HEK293 (cell line): ENCODE measurements at regions not wholly inside any gene's neighbourhood (a gene's known extent, or its start where the extent isn't known, plus 50 kb on each side); places are given as distances from the start of the nearest gene placed in this dataset.

Source experiments
- CTCF ChIA-PET: fragments of 350-600 bp; formaldehyde crosslinking; extraction: SDS; loops from one replicate; lab custom pipeline; 2021; ENCODE audit warnings: antibody characterized with exemption; lab: Yijun Ruan, JAX
- POLR2A ChIA-PET: fragments of 300-600 bp; formaldehyde crosslinking; extraction: SDS; loops from one replicate; lab custom pipeline; 2020; ENCODE audit warnings: antibody characterized with exemption, inconsistent platforms; lab: Yijun Ruan, JAX
- H3K27ac ChIP-seq: fragments of 200-500 bp; sonication (Bioruptor generic); 2 replicates; pipeline ENCODE4 v1.5.1; 2014; ENCODE audit warnings: low read depth, low read length, control low read depth, inconsistent platforms; ENCODE audit errors: extremely low read depth
- H3K36me3 ChIP-seq, 2 experiments: fragments of 200-500 bp in 1 of 2; sonication (Bioruptor generic) in 1 of 2; 1 replicate in 1 of 2; 2 replicates in 1 of 2; pipeline ENCODE4 v1.5.1; 2014 to 2017; ENCODE audit warnings: inconsistent platforms in 2 of 2, low read length in 2 of 2; ENCODE audit not compliant: control insufficient read depth in 2 of 2, insufficient read depth in 1 of 2
- H3K4me1 ChIP-seq: fragments of 200-500 bp; sonication (Bioruptor generic); 2 replicates; pipeline ENCODE4 v1.5.1; 2014; ENCODE audit warnings: mild to moderate bottlenecking, low read length, inconsistent platforms; ENCODE audit not compliant: control insufficient read depth, insufficient read depth
- H3K4me3 ChIP-seq: 2 replicates; pipeline ENCODE4 v1.5.1; 2011; ENCODE audit warnings: low read depth, mild to moderate bottlenecking, control low read depth, low read length, moderate library complexity
- H3K9me3 ChIP-seq: fragments of 200-500 bp; sonication (Bioruptor generic); 2 replicates; pipeline ENCODE4 v1.5.1; 2014; ENCODE audit warnings: low read depth, low read length, inconsistent platforms; ENCODE audit not compliant: control insufficient read depth, insufficient read depth
- BCL11A ChIP-seq: fragments of 450-650 bp; formaldehyde crosslinking; IDR thresholded peaks from 2 replicates; pipeline ENCODE4 v1.5.1; 2016; ENCODE audit warnings: low read depth, missing biosample characterization, missing genetic modification characterization
- KLF8 ChIP-seq: fragments of 450-650 bp; formaldehyde crosslinking; IDR thresholded peaks from 2 replicates; pipeline ENCODE4 v1.5.1; 2016; ENCODE audit warnings: missing biosample characterization, missing genetic modification characterization
- REPIN1 ChIP-seq: fragments of 450-650 bp; formaldehyde crosslinking; IDR thresholded peaks from 2 replicates; pipeline ENCODE4 v1.5.1; 2017; ENCODE audit warnings: missing biosample characterization, missing genetic modification characterization, low read depth
- SCRT1 ChIP-seq: fragments of 450-650 bp; formaldehyde crosslinking; IDR thresholded peaks from 2 replicates; pipeline ENCODE4 v1.5.1; 2016; ENCODE audit warnings: missing biosample characterization, missing genetic modification characterization, borderline replicate concordance
- TRIM28 ChIP-seq: IDR thresholded peaks from 2 replicates; pipeline ENCODE4 v1.6.1; 2011; ENCODE audit warnings: low read length, control low read depth, borderline replicate concordance
- ZBTB1 ChIP-seq: fragments of 450-650 bp; formaldehyde crosslinking; IDR thresholded peaks from 2 replicates; pipeline ENCODE4 v1.5.1; 2016; ENCODE audit warnings: missing biosample characterization, missing genetic modification characterization
- ZNF157 ChIP-seq: fragments of 450-650 bp; formaldehyde crosslinking; IDR thresholded peaks from 2 replicates; pipeline ENCODE4 v1.5.1; 2016; ENCODE audit warnings: missing biosample characterization, missing genetic modification characterization
- ZNF175 ChIP-seq: fragments of 450-650 bp; formaldehyde crosslinking; IDR thresholded peaks from 2 replicates; pipeline ENCODE4 v1.5.1; 2016; ENCODE audit warnings: missing biosample characterization, missing genetic modification characterization
- ZNF202 ChIP-seq: fragments of 450-650 bp; formaldehyde crosslinking; IDR thresholded peaks from 2 replicates; pipeline ENCODE4 v1.5.1; 2016; ENCODE audit warnings: missing biosample characterization, missing genetic modification characterization, borderline replicate concordance
- ZNF311 ChIP-seq: fragments of 450-650 bp; formaldehyde crosslinking; IDR thresholded peaks from 2 replicates; pipeline ENCODE4 v1.5.1; 2017; ENCODE audit warnings: missing biosample characterization, missing genetic modification characterization, borderline replicate concordance
- ZNF548 ChIP-seq: fragments of 450-650 bp; formaldehyde crosslinking; IDR thresholded peaks from 2 replicates; pipeline ENCODE4 v1.5.1; 2016; ENCODE audit warnings: missing biosample characterization, missing genetic modification characterization
- ZNF585B ChIP-seq: fragments of 450-650 bp; formaldehyde crosslinking; IDR thresholded peaks from 2 replicates; pipeline ENCODE4 v1.5.1; 2016; ENCODE audit warnings: missing biosample characterization, missing genetic modification characterization
- ZNF670 ChIP-seq: fragments of 450-650 bp; formaldehyde crosslinking; IDR thresholded peaks from 2 replicates; pipeline ENCODE4 v1.5.1; 2016; ENCODE audit warnings: missing biosample characterization, missing genetic modification characterization, low read depth
- ZNF792 ChIP-seq: fragments of 450-650 bp; formaldehyde crosslinking; IDR thresholded peaks from 2 replicates; pipeline ENCODE4 v1.5.1; 2016; ENCODE audit warnings: missing biosample characterization, missing genetic modification characterization
- ZSCAN30 ChIP-seq: fragments of 450-650 bp; IDR thresholded peaks from 2 replicates; pipeline ENCODE4 v1.5.1; 2018; ENCODE audit warnings: missing biosample characterization, mild to moderate bottlenecking, missing genetic modification characterization, moderate library complexity
- ZXDB ChIP-seq: fragments of 450-650 bp; formaldehyde crosslinking; IDR thresholded peaks from 2 replicates; pipeline ENCODE4 v1.5.1; 2016; ENCODE audit warnings: missing biosample characterization, missing genetic modification characterization
- TF ChIP-seq, protein P1 (sequence below): fragments of 450-650 bp; formaldehyde crosslinking; IDR thresholded peaks from 2 replicates; pipeline ENCODE4 v1.5.1; 2016; ENCODE audit warnings: missing biosample characterization, missing genetic modification characterization
- TF ChIP-seq, protein P2 (sequence below): fragments of 450-650 bp; formaldehyde crosslinking; IDR thresholded peaks from 2 replicates; pipeline ENCODE4 v1.5.1; 2016; ENCODE audit warnings: missing biosample characterization, missing genetic modification characterization, low read depth
- TF ChIP-seq, protein P3 (sequence below): fragments of 450-650 bp; formaldehyde crosslinking; IDR thresholded peaks from 2 replicates; pipeline ENCODE4 v1.5.1; 2016; ENCODE audit warnings: missing biosample characterization, missing genetic modification characterization
- TF ChIP-seq, protein P4 (sequence below): fragments of 450-650 bp; formaldehyde crosslinking; IDR thresholded peaks from 2 replicates; pipeline ENCODE4 v1.5.1; 2016; ENCODE audit warnings: missing biosample characterization, missing genetic modification characterization, borderline replicate concordance
- TF ChIP-seq, protein P5 (sequence below): fragments of 450-650 bp; formaldehyde crosslinking; IDR thresholded peaks from 2 replicates; pipeline ENCODE4 v1.5.1; 2016; ENCODE audit warnings: missing biosample characterization, missing genetic modification characterization
- TF ChIP-seq, protein P6 (sequence below): IDR thresholded peaks from 2 replicates; pipeline ENCODE4 v1.6.1; 2011; ENCODE audit warnings: mild to moderate bottlenecking, low read depth, low read length, borderline replicate concordance

DNA sequence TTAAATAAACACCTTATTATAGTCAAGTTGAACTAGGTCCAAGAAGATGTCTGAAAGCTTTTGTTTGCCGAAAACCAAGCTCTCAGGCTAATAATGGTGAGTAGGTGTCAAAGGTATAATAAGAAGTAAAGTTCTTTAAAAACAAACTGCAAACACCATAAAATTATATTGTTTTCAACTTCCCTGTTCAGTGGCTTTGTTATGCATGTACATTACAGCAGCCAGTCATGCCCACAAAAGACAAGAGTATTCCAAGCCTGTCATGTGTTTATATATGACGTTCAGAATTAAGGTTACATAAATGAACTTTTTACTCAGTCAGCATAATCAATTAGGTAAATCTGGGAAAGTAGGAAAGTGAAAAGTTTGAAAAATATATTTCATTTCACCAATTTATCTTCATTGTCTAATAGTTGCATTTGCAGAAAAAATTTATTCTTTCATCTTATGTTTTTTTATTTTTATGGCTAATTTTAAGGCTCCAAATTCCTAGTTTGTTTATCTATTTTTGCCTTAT lies 928.7 kb upstream of the SOX9 start:
- no peaks in the 10 kb centered on the region for H3K9me3 ChIP-seq
- TF ChIP-seq ZBTB1 (tag by site-specific recombination) = no peak
- TF ChIP-seq ZSCAN30 = no peak
- no peak for TF ChIP-seq ZXDB
- TF ChIP-seq, protein P1, sequence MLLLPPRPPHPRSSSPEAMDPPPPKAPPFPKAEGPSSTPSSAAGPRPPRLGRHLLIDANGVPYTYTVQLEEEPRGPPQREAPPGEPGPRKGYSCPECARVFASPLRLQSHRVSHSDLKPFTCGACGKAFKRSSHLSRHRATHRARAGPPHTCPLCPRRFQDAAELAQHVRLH (tag by site-specific recombination) = no peak
- TF ChIP-seq, all 188 proteins: peak for 0
- Histone ChIP-seq H3K27ac (no peak overlapping the region), H3K4me1 (peaks cover 5% of the 10 kb centered on the region; the same call in 1 of the 2 replicates), H3K36me3 (no peaks in the 10 kb centered on the region), H3K4me3 (no peak overlapping the region)
- CTCF ChIA-PET = interaction anchor here (0.6 kb wide), 1 partner anchor 24 kb away, joined by 3 read pairs; no protein-coding TSS in a partner anchor
- POLR2A ChIA-PET = no interaction called here

DNA sequence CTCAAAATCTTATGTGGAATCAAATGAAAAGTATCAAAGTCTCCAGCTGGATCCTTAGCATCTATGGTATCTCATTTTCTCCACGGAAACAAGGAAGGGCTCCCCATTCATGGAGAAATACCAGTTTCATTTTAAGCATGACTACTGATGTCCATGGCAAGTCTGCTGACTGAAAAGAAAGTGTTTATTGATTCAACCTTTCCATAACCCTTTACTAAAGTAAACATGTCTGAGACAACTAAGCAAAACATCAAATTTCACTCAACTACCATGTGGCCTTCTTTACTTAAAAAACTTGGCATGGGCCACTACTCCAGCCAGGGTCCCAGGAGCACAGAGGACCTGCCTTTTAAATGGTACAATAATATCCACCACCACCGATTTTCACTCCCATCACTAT lies 928.0 kb upstream of the SOX9 start:
- Histone ChIP-seq H3K4me3 (no peak overlapping the region), H3K4me1 (peaks cover 5% of the 10 kb centered on the region; the same call in 1 of the 2 replicates), H3K27ac (no peak overlapping the region), H3K9me3 (no peaks in the 10 kb centered on the region), H3K36me3 (no peaks in the 10 kb centered on the region)
- ChIA-PET CTCF (no interaction called here), POLR2A (no interaction called here)
- TF ChIP-seq, protein P2, sequence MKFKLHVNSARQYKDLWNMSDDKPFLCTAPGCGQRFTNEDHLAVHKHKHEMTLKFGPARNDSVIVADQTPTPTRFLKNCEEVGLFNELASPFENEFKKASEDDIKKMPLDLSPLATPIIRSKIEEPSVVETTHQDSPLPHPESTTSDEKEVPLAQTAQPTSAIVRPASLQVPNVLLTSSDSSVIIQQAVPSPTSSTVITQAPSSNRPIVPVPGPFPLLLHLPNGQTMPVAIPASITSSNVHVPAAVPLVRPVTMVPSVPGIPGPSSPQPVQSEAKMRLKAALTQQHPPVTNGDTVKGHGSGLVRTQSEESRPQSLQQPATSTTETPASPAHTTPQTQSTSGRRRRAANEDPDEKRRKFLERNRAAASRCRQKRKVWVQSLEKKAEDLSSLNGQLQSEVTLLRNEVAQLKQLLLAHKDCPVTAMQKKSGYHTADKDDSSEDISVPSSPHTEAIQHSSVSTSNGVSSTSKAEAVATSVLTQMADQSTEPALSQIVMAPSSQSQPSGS (tag by site-specific recombination) = no peak
- TF ChIP-seq SCRT1 (tag by site-specific recombination) = no peak
- TF ChIP-seq ZNF311 (tag by site-specific recombination) = no peak
- TF ChIP-seq, protein P3, sequence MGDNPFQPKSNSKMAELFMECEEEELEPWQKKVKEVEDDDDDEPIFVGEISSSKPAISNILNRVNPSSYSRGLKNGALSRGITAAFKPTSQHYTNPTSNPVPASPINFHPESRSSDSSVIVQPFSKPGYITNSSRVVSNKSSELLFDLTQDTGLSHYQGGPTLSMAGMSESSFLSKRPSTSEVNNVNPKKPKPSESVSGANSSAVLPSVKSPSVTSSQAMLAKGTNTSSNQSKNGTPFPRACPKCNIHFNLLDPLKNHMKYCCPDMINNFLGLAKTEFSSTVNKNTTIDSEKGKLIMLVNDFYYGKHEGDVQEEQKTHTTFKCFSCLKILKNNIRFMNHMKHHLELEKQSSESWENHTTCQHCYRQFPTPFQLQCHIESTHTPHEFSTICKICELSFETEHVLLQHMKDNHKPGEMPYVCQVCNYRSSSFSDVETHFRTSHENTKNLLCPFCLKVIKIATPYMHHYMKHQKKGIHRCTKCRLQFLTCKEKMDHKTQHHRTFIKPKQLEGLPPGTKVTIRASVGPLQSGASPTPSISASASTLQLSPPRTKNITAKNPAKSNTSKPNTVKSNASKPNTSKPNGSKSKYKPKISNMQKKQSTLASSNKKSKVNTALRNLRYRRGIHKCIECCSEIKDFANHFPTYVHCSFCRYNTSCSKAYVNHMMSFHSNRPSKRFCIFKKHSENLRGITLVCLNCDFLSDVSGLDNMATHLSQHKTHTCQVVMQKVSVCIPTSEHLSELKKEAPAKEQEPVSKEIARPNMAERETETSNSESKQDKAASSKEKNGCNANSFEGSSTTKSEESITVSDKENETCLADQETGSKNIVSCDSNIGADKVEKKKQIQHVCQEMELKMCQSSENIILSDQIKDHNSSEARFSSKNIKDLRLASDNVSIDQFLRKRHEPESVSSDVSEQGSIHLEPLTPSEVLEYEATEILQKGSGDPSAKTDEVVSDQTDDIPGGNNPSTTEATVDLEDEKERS = no peak
- no peak for TF ChIP-seq ZNF792
- TF ChIP-seq ZNF548 (tag by site-specific recombination) = no peak
- TF ChIP-seq, protein P4, sequence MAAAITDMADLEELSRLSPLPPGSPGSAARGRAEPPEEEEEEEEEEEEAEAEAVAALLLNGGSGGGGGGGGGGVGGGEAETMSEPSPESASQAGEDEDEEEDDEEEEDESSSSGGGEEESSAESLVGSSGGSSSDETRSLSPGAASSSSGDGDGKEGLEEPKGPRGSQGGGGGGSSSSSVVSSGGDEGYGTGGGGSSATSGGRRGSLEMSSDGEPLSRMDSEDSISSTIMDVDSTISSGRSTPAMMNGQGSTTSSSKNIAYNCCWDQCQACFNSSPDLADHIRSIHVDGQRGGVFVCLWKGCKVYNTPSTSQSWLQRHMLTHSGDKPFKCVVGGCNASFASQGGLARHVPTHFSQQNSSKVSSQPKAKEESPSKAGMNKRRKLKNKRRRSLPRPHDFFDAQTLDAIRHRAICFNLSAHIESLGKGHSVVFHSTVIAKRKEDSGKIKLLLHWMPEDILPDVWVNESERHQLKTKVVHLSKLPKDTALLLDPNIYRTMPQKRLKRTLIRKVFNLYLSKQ (tag by site-specific recombination) = no peak
- no peak for TF ChIP-seq ZNF202 (tag by site-specific recombination)

DNA sequence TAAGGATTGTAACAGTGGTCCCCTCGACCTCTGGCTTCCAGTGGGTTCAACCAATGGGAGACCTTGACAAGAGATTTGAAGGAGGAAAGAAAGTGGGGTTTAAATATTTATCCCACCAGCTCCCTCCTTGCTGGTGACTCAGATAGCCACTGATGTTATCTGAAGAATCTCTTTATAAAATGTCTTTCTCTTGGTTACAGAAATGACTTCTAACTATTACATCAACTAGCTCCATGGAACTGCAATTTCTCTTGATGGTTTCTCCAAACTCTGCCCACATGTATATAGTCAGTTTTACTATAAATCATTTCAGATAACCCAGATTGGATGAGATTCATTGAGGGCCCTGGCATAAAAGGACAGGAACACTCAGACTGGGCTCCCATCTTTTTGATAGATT lies 920.2 kb upstream of the SOX9 start:
- CTCF ChIA-PET = interaction anchor here (1.2 kb wide), 1 partner anchor 13 kb away, joined by 3 read pairs; no protein-coding TSS in a partner anchor
- POLR2A ChIA-PET = no interaction called here
- no peak for TF ChIP-seq ZNF670
- no peak for TF ChIP-seq KLF8 (tag by site-specific recombination)
- TF ChIP-seq BCL11A (tag by site-specific recombination) = no peak
- TF ChIP-seq, protein P5, sequence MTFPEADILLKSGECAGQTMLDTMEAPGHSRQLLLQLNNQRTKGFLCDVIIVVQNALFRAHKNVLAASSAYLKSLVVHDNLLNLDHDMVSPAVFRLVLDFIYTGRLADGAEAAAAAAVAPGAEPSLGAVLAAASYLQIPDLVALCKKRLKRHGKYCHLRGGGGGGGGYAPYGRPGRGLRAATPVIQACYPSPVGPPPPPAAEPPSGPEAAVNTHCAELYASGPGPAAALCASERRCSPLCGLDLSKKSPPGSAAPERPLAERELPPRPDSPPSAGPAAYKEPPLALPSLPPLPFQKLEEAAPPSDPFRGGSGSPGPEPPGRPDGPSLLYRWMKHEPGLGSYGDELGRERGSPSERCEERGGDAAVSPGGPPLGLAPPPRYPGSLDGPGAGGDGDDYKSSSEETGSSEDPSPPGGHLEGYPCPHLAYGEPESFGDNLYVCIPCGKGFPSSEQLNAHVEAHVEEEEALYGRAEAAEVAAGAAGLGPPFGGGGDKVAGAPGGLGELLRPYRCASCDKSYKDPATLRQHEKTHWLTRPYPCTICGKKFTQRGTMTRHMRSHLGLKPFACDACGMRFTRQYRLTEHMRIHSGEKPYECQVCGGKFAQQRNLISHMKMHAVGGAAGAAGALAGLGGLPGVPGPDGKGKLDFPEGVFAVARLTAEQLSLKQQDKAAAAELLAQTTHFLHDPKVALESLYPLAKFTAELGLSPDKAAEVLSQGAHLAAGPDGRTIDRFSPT = no peak
- no peak for TF ChIP-seq TRIM28
- TF ChIP-seq, protein P6, sequence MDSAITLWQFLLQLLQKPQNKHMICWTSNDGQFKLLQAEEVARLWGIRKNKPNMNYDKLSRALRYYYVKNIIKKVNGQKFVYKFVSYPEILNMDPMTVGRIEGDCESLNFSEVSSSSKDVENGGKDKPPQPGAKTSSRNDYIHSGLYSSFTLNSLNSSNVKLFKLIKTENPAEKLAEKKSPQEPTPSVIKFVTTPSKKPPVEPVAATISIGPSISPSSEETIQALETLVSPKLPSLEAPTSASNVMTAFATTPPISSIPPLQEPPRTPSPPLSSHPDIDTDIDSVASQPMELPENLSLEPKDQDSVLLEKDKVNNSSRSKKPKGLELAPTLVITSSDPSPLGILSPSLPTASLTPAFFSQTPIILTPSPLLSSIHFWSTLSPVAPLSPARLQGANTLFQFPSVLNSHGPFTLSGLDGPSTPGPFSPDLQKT = no peak
- no peak for TF ChIP-seq ZNF585B (tag by site-specific recombination)
- no peak for TF ChIP-seq SCRT1 (tag by site-specific recombination)
- no peak for TF ChIP-seq ZNF175
- TF ChIP-seq ZNF157 (tag by site-specific recombination) = no peak
- TF ChIP-seq REPIN1 (tag by site-specific recombination) = no peak
- Histone ChIP-seq H3K9me3 (no peaks in the 10 kb centered on the region), H3K36me3 (no peaks in the 10 kb centered on the region), H3K4me3 (no peak overlapping the region), H3K27ac (no peak overlapping the region), H3K4me1 (peaks cover 7% of the 10 kb centered on the region; the same call in 1 of the 2 replicates)
